Activated CD4-positive, CD25-positive, alpha-beta regulatory T cell treated with anti-CD3 and anti-CD28 coated beads, Interleukin-2, amount 50 U/mL, for 16 hours (primary cell): ENCODE measurements at regions not wholly inside any gene's neighbourhood (a gene's known extent, or its start where the extent isn't known, plus 50 kb on each side); places are given as distances from the start of the nearest gene placed in this dataset.

Source experiments
- DNase-seq: peaks from one replicate; pipeline ENCODE4 v3.0.0-alpha.2; 2020; ENCODE audit warnings: low read depth, low spot score

DNA sequence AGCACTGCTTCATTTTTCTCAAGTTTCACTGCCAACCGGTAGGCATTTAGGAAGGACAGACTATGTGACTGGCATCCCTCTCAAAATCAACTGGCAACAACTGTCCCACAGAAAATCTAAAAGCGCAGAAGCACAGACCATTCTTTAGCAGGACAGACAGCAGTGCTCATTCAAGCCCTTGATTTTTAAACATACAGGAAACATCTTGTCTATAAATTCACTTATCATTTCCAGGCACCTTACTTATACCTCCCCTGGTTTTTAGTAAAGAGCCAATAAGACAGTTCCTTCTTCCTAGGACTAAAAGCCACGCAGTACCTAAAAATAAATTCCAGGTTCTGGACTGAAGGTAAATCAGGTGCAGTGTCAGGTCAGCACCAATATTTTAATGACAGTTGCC, 343.2 kb upstream of the WWC1 start:
- DNase-seq = no peak

DNA sequence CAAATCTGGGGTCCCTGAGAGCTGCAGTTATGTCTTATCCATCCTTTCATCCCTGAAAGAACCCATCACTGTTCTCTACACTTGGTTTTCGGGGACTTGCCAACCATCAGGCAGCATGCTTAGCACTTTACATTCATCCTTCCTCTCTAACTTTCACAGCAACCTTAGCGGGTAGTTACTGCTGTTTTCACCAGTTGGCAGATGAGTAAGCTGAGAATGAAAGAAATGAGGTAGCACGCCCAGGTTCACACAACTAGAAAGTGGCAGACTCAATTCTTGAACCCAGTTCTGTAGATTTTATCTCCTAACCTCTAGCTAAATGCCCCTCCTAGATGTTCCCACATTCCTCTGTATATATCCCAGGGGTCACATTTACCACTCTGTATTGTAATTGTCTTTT, 342.0 kb upstream of the WWC1 start:
- no peak for DNase-seq

DNA sequence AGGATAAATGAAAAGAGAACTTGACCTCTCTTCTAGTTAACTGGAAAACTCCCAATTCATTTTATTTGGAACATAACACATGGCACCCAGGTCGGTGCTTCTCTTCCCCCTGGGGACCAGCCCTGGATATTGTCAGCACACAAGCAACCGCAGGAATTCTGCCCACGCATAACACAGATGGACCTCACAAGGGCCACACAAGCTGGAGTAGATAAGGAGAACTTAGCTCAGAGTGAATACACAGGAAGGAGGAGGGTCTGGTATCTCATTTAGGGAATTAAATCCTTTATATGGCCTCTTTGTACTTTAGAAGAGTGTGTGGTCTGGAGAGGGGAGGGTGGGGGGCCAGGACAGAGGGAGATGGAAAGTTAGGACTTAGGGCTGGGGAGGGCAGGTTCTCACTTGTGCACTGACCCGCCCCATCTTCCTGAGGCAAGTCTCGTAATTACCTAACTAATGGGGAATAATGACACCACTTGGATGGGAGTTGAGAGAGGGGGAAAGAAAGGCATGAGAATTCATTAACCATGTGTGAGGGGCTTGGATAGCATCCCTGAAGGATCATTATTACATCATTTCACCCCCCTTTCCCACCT, 341.2 kb upstream of the WWC1 start:
- DNase-seq = no peak

DNA sequence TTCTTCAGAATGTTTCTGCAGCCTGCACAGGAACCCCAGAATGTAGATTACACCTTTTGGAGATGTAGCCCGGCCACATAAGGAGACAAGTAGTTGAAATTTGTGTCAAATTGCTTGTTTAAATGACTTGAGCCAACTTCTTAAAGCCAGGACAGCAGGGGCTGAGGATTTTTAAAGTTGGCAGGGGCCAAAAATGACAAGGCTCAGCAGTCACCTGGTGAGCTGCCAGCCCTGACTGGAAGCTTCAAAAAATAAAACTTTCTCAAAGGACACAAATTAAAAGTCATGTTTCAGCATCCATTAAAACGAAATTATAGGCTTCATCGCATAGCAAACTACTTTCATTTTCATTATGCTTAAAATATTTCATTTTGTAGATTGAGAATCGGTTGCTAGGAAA, 340.3 kb upstream of the WWC1 start:
- DNase-seq = no peak

DNA sequence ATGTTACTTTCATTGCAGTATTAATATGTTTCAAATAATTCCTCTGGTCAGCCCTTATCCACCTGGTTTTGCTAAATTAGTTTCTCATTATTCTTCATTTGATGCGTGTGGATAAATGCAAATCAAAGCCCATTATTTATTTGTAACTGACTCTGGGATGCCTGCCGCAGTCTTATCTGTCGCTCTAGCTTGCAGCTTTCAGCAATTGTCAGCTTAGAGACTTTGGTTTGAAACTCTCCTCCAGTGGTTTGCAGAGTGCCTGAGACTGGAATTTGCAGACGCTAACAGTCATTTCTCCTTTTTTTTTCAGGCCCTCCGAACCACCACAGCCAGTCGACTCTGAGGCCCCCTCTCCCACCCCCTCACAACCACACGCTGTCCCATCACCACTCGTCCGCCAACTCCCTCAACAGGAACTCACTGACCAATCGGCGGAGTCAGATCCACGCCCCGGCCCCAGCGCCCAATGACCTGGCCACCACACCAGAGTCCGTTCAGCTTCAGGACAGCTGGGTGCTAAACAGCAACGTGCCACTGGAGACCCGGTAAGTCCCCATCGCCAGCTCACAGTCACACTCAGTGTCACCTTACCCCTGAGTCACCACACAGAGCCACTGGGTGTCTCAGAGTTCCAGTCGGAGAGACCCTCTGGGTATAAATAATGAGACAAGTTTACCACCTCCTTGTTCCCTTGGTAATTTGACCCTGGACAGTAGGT, 339.0 kb upstream of the WWC1 start:
- DNase-seq = no peak

DNA sequence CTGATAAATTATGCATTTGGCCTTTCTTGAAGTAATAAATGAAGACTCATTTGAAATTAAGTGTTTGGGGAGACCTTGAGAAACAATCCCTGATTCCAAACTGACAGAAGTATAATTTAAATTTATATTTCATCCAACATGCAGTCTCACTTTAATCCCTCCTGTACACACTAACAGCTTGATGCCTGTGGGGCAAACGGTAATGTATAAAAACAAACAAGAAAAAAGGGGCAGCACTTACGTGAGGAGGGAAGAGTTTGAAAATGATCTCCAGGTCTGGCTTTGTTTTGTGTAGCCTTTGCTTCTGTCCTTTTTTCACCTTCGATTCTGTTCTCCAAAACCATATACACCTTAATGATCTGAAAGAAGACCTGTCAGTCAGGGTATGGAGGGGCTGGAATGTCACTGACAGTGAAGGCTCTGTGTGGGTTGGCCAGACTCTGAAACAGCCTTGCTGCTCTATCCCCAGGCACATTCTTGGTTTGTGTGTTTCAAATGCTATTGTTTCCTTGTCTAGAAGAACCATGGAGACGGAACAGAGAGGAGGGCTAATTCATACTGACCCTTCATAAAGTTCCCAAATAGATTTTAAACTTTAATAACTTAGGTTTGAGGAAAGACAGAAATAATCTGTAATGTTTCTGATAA, 338.2 kb upstream of the WWC1 start:
- DNase-seq = no peak

DNA sequence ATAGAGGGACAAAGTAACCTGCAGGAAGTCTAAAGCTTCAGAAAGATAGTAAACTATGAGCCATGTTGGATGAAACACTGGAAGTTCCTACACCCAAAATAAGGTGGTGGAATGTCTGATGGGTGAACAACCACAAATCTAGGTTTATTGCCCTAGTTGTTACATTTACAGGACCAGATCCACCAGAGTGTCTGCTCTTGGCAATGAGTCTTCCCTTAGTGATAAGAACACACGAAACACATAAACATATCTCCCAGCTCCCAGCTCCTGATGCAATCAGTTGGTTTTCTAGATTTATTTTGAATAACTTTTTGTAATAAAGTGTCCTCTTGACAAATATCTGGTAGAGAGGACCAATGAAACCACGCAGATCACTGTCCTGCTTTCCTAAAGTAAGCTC, 329.7 kb upstream of the WWC1 start:
- no peak for DNase-seq

DNA sequence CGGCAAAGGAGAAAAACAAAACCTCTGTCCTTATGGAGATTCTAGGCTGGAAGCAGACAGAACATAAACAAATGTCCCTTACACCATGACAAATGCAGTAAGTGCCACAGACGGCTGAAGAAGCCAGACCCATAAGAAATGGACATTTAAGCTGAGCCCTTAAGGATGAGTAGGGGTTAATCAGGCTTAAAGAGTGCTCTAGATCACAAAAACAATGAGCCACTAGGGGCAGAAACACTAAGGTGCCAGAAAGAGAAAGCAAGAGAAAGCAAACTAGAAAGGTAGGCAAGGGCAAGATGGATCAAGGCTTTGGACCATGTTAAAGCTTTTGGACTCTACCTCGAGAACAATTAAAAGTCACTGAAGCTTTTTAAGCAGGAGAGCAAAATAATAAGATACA, 326.9 kb upstream of the WWC1 start:
- no peak for DNase-seq

DNA sequence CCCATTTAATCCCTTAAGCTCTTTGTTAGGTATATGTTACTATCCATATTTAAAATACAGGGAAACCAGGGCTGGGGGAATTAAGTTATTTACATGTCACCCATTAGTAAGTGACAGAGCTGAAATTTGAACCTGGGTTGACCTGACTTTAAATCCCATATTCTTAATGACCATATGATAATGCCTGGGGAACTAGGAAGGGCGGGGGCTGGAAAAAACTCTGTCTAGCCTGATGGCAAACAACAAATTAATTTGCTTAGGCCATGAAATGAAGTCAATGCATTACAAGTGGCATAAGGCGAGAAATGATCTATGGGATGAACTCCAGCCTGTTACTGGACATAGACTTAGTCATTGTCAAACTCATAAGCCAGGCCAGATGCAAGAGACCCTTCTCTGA, 325.7 kb upstream of the WWC1 start:
- DNase-seq = no peak

DNA sequence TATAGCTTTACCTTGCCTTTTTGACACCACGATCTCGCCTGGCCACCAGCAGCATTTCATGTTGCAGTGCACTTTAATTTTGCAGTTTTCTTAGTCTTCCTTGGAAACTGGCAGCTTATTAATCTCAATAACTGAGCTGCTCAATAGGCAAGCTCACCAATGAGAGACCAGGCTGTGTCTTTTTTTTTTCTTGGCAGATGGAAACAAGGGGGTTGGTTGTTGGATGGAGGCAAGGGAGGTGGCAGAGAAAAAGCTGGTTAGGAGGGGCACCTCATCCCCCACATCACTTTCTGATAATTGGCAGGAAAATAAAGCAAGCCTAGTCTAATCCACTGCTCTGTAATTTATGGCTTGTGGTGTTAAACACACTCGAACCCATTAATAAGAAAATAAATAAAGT, 324.5 kb upstream of the WWC1 start:
- DNase-seq = no peak

DNA sequence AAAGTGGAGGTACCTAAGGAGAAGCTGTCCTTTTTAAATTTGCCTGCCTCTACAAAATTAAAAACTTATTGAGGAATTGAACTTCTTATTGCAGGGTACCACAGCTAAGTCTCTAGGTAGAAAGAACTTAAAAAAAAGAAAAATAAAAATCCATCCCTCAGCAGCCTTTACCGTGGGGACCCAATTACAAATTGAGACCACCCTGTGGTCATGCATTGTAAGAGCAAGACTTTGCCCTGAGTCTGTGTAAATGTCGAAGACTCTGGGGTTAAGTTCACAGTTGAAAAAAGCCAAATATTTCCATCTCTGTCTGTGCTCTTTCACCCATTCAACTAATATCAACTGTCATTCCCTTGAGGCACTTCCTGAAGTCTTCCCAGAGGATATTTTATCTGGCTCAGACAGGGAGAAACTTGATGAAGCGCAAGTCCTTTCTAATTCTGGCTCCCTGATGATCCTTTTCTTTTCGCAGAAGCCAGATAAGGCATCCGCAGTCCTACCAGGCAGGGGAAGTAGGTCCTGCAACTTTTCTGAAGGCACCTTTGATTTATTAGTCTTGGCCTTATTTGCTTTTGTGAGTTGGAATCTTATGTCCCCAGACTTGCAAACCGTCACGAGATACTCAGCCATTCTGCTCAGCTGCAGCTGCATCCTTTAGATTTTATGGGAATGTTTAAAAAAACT, 323.8 kb upstream of the WWC1 start:
- no peak for DNase-seq

DNA sequence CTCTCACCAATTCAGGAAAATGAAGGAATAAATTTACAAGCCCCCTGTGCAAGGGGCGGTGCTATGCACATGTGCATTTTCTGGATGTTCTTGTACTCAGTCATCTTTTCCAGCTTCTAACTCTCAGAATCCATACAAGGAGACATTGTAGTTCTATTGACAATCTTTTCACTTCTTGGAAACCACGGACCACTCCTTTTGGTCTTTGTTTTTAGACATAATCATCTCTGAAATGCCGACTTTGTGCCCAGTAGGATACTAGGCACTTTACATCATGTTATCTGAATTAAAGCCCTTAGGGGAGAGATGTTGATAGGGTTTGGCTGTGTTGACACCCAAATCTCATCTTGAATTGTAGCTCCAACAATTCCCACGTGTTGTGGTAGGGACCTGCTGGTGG, 322.6 kb upstream of the WWC1 start:
- no peak for DNase-seq

DNA sequence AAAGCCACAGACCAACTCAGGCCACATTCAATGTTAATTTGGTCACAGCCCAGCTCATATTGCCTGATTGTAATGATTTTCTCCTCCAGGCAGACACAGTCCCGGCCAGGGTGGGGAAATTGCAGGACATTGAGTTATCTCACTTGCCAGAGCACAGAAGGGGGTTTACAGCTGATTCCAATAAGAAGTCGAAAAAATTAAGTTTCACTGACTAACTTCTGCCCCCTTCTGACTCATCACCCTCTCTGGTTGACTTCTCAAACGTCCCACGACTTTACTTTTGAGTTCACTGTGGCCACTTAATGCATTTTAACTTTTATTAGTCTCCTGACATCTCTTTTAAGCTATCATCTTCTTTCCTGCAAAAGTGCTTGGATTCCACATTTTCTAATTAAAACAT, 321.4 kb upstream of the WWC1 start:
- no peak for DNase-seq

DNA sequence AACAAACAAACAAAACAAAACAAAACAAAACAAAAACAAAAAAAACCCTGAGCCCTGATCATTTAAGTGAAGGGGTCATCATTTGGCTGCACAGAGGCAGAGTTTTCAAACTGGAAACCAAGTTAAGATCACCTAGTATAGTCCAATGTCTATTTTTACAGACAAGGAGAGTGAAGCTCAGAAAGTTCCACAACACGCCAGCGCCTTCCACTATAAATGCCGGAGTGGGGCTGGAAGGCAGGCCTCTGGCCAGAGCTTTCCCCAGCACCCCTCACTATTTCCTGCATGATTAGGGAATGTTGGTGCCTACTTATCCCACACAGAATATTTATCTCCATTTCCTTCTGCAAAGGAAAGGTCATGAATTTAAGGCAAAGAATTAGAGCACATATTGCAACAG, 319.7 kb upstream of the WWC1 start:
- DNase-seq = no peak

DNA sequence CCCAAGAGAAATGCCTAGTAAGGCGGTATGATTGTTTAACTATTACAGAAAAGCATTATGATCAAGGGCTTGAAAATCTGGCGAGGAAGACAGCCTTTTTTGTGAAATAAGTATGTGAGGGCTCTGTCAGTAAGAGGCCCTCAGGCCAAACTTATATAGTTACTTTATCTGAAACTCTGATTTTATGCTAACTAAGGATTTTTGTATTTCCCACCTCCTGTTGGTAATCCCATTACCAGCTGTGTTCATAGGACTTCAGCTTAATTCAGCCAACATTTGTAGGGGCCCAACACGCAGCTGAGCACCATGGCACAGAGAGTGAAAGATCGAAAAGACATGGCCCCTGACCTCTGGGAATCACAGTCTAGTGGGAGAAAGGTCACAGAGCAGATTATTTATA, 318.3 kb upstream of the WWC1 start:
- no peak for DNase-seq

DNA sequence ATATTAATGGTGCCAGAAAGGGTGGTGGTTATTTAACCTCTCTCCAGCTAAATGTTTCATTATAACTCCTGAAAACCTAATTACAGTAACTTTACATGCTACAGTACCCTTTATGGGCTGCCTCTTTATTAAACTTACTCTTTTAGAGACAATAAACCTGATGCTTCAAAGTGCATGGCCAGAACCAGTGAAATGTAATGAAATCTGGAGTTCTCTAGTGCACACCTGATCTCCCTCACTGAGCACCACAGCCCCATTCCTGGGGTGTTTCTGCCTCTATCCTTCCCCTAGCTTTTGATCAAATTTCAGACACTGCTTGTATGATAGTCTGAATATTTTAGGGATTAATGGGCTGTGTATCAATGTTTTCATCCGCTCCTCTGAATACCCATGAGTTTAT, 306.5 kb upstream of the WWC1 start:
- no peak for DNase-seq

DNA sequence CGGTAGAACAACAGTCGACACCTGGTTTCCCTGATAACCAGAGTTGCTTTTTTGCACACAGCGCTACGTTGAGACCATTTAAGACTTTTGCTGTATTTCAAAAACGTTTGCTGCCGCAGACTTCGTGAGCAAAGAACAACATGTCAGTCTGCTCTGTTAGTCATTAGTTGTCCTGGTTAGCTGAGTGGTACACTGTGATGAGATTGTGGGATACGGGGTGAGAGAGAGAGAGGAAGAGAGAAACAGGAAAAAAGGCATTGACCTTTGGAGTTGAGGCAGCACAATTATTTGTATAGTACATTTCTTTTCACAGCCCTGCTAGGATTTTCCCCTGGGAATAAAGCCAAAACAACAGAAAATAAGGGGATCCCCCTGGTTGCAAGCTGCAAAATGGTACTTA, 306.1 kb upstream of the WWC1 start:
- no peak for DNase-seq

DNA sequence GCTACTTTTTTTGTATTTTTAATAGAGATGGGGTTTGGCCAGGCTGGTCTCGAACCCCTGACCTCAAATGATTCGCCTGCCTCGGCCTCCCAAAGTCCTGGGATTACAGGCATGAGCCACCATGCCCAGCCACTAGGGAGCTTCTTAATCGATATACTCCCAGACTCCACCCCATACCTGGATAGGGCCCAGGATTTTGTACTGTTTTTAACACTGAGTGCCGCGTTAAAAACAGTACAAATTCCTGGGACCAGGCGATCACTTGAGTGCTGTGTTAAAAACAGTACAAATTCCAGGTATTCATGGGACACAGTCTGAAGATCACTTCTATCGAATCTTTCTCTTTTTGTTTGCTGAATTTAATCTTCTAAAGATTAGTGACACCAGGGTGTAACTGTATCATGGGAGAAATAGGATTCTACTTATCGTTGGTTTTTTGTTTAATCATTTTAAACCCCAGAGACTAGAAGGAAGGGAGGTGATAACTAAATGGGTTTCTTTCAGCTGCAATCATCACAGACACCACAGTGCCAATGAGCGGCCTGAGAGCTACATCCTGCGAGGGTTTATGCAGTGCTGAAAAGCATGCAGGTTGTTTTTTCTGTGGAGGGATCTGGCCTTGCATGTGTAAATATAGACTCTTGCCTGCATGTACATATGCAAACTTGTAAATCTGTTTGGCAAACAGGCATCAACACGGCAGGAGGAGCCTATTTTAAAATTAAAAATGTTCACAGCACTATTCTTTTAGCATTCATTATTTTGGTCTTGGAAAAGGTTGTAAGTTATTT, 303.8 kb upstream of the WWC1 start:
- DNase-seq = no peak

DNA sequence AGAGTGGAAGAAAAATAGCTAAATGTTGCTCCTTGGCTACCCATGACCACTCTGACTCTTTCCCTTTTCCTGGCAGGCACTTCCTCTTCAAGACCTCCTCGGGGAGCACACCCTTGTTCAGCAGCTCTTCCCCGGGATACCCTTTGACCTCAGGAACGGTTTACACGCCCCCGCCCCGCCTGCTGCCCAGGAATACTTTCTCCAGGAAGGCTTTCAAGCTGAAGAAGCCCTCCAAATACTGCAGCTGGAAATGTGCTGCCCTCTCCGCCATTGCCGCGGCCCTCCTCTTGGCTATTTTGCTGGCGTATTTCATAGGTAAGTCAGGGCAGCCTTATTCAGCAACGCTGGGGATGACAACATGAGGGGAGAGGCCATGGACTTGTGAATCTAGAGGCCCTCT, 298.6 kb upstream of the WWC1 start:
- DNase-seq = no peak

DNA sequence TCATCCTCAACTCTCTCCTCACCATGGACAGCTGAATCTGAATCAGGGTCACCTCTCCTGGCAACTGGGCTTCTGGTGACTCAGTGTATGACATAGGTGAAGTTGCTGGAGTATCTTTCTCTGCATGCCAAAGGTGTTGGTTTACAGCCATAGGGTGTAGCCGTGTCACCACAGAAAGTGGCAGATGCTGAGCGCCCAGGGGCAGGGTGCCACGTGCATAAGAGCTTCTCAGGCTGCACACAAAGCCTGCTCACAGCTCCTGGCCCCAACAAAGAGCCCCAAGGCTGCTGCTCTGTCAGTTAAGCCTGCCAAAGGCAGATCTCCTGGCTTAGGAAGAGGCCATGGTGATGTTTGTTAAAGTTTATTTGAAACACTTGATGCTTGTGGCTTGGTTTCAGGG, 297.7 kb upstream of the WWC1 start:
- no peak for DNase-seq

DNA sequence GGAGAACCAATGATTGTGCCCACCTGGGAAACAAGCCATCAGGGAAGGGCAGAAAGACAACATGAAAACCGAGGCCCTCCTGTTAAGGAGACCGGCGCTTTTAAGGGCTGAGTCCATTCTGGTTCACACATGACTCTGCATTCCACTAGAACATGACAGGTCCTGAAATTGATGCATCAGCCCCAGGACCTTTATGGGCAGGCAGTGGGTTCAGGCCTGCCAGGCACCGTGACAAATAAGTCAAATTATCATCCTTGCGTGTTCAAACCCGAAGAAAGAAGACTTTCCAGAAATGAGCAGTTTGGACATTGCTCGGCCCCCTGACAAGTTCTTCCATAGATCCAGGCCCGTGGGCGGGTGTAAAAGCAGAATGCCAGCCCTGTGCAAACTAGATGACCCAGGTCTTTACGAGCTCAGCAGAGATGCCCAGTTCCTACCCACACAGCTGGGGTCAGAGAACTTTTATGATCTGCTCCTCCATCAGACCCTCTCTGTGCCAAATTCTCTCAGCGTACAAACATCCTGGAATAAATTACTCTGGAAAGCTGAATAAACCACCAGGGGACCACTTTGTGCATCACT, 295.5 kb upstream of the WWC1 start:
- DNase-seq = no peak
